Activated CD8-positive, alpha-beta memory T cell treated with anti-CD3 and anti-CD28 coated beads, Interleukin-2, amount 50 U/mL, for 1 hour (primary cell): ENCODE measurements at regions not wholly inside any gene's neighbourhood (a gene's known extent, or its start where the extent isn't known, plus 50 kb on each side); places are given as distances from the start of the nearest gene placed in this dataset.

ENCODE experiments used
- DNase-seq: peaks from one replicate; pipeline ENCODE4 v3.0.0-alpha.2; 2020; ENCODE audit errors: extremely low read depth

GRCh38 chr12:127509066-127509778 lies 757.7 kb upstream of the TMEM132C start:
- no peak for DNase-seq

GRCh38 chr12:127515941-127516340 lies 751.0 kb upstream of the TMEM132C start:
- no peak for DNase-seq

GRCh38 chr12:127516467-127516866 lies 750.5 kb upstream of the TMEM132C start:
- DNase-seq: no peak

GRCh38 chr12:127519779-127520178 lies 747.2 kb upstream of the TMEM132C start:
- DNase-seq: no peak

GRCh38 chr12:127526925-127527324 lies 740.0 kb upstream of the TMEM132C start:
- DNase-seq: no peak

GRCh38 chr12:127528551-127528950 lies 738.4 kb upstream of the TMEM132C start:
- no peak for DNase-seq

GRCh38 chr12:127531542-127531941 lies 735.4 kb upstream of the TMEM132C start:
- DNase-seq: no peak

GRCh38 chr12:127533353-127533752 lies 733.6 kb upstream of the TMEM132C start:
- DNase-seq: no peak

- DNase-seq: no peak
Measured at GRCh38 chr12:127536833-127537428, 730.0 kb upstream of the TMEM132C start.

GRCh38 chr12:127538316-127538715 lies 728.7 kb upstream of the TMEM132C start:
- no peak for DNase-seq

- DNase-seq: no peak
Measured at GRCh38 chr12:127539226-127539858, 727.6 kb upstream of the TMEM132C start.

- DNase-seq: no peak
Measured at GRCh38 chr12:127542391-127542790, 724.6 kb upstream of the TMEM132C start.

- no peak for DNase-seq
Measured at GRCh38 chr12:127542931-127543330, 724.0 kb upstream of the TMEM132C start.

GRCh38 chr12:127546721-127547505 lies 720.1 kb upstream of the TMEM132C start:
- DNase-seq: no peak

GRCh38 chr12:127548123-127548553 lies 718.8 kb upstream of the TMEM132C start:
- DNase-seq: no peak

GRCh38 chr12:127550271-127550670 lies 716.7 kb upstream of the TMEM132C start:
- no peak for DNase-seq

- no peak for DNase-seq
Measured at GRCh38 chr12:127552838-127553237, 714.1 kb upstream of the TMEM132C start.

GRCh38 chr12:127555071-127555470 lies 711.9 kb upstream of the TMEM132C start:
- no peak for DNase-seq

- no peak for DNase-seq
Measured at GRCh38 chr12:127556231-127556886, 710.6 kb upstream of the TMEM132C start.

GRCh38 chr12:127558361-127558760 lies 708.6 kb upstream of the TMEM132C start:
- no peak for DNase-seq

GRCh38 chr12:127559349-127560040 lies 707.5 kb upstream of the TMEM132C start:
- no peak for DNase-seq
